SK-N-MC (cell line): ENCODE measurements at regions not wholly inside any gene's neighbourhood (a gene's known extent, or its start where the extent isn't known, plus 50 kb on each side); places are given as distances from the start of the nearest gene placed in this dataset.

Experiments
- EZH2 ChIP-seq: fragments of 200-600 bp; sonication (generic); IDR thresholded peaks from one replicate; pipeline ENCODE4 v1.6.1; 2017; ENCODE audit warnings: antibody characterized with exemption
- FOXP2 ChIP-seq: optimal IDR thresholded peaks from 2 replicates; pipeline ENCODE3; 2011; ENCODE audit warnings: mild to moderate bottlenecking, moderate library complexity; ENCODE audit not compliant: insufficient read depth; ENCODE audit errors: extremely low read length, control extremely low read depth
- POLR2AphosphoS5 ChIP-seq: IDR thresholded peaks from 2 replicates; pipeline ENCODE4 v1.6.1; 2012; ENCODE audit warnings: mild to moderate bottlenecking, low read depth, low read length, borderline replicate concordance

DNA sequence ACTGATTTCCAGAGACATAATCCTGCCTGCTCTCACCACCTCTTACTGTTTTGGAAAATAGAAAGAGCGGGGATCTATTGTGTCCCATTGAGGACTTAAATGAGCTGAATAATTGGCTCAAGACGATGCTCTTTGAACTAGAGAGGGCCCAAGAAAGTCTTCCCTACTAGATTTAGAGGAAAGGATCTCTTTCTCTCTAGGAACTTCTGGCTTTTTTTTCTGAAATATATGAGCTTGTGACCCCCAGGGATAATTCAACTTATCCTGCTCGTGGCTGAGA is 461.4 kb upstream of the KIRREL3 start:
- TF ChIP-seq POLR2AphosphoS5 (no peak), EZH2 (no peak), FOXP2 (no peak)
